Endothelial cell of umbilical vein (primary cell): ENCODE measurements at regions not wholly inside any gene's neighbourhood (a gene's known extent, or its start where the extent isn't known, plus 50 kb on each side); places are given as distances from the start of the nearest gene placed in this dataset.

Experiments
- BruUV-seq: library from RNA; stranded (reverse); fragments of 400-500 nt; replicated peaks from 2 replicates; lab custom pipeline; 2021; lab: Mats Ljungman, UMichigan
- CTCF ChIA-PET: fragments of 300-600, 350-600 bp; sonication (Branson Sonifier 250); formaldehyde crosslinking; loops from one replicate; lab custom pipeline; 2021; ENCODE audit warnings: antibody characterized with exemption, inconsistent platforms; lab: Charles Lee
- POLR2A ChIA-PET: fragments of 300-600, 350-600 bp; sonication (Branson Sonifier 250); formaldehyde crosslinking; loops from one replicate; lab custom pipeline; 2021; ENCODE audit warnings: antibody characterized with exemption, inconsistent platforms; lab: Charles Lee
- DNase-seq: peaks from one replicate; pipeline ENCODE4 v3.0.0-alpha.2; 2011; ENCODE audit warnings: low read depth, low spot score
- FAIRE-seq: peaks from 2 replicates; lab custom pipeline; 2011; peaks lifted over from hg19 to GRCh38; lab: Jason Lieb, UNC
- H2AFZ ChIP-seq: 2 replicates; pipeline ENCODE4 v1.6.0; 2012; ENCODE audit warnings: low read depth, low read length, control low read depth, inconsistent platforms
- H3K27ac ChIP-seq: 2 replicates; pipeline ENCODE4 v1.5.1; 2011; ENCODE audit warnings: low read depth, mild to moderate bottlenecking, control low read depth, low read length, moderate library complexity; ENCODE audit not compliant: insufficient read depth
- H3K27me3 ChIP-seq, 2 experiments: 2 replicates each; pipeline versions ENCODE4 v1.6.0 to v1.6.1; 2011; ENCODE audit warnings: low read length in 2 of 2, mixed read lengths in 1 of 2; ENCODE audit not compliant: control insufficient read depth in 2 of 2, insufficient read depth in 2 of 2
- H3K36me3 ChIP-seq, 2 experiments: 2 replicates in 1 of 2; 3 replicates in 1 of 2; pipeline ENCODE4 v1.5.1; 2011; ENCODE audit warnings: low read length in 2 of 2, mild to moderate bottlenecking in 1 of 2, moderate library complexity in 1 of 2; ENCODE audit not compliant: control insufficient read depth in 2 of 2, insufficient read depth in 2 of 2; ENCODE audit errors: extremely low read depth in 1 of 2
- H3K4me1 ChIP-seq: 3 replicates; pipeline ENCODE4 v1.5.1; 2011; ENCODE audit warnings: mild to moderate bottlenecking, low read length; ENCODE audit not compliant: control insufficient read depth, insufficient read depth; ENCODE audit errors: extremely low read depth
- H3K4me2 ChIP-seq: 2 replicates; pipeline ENCODE4 v1.6.1; 2011; ENCODE audit warnings: low read length, control low read depth, mixed read lengths; ENCODE audit not compliant: insufficient read depth
- H3K4me3 ChIP-seq, 3 experiments: fragments of 200-600 bp in 1 of 3; sonication (generic), shearing (Covaris generic) in 1 of 3; replicated peaks in 1 of 3; 2 replicates each; pipeline ENCODE4 v1.5.1; 2011 to 2016; ENCODE audit warnings: control low read depth in 3 of 3, low read length in 3 of 3, mild to moderate bottlenecking in 2 of 3, inconsistent platforms in 1 of 3, low read depth in 1 of 3, moderate library complexity in 1 of 3; ENCODE audit not compliant: insufficient read depth in 1 of 3
- H3K79me2 ChIP-seq: 2 replicates; pipeline ENCODE4 v1.6.0; 2012; ENCODE audit warnings: low read length, inconsistent platforms; ENCODE audit not compliant: control insufficient read depth, insufficient read depth
- H3K9ac ChIP-seq: replicated peaks from 2 replicates; pipeline ENCODE3; 2011; ENCODE audit warnings: low read length, control low read depth; ENCODE audit not compliant: insufficient read depth; ENCODE audit errors: extremely low read depth
- H3K9me1 ChIP-seq: replicated peaks from 3 replicates; pipeline ENCODE4 v1.6.0; 2011; ENCODE audit warnings: mild to moderate bottlenecking, low read length; ENCODE audit not compliant: control insufficient read depth, insufficient read depth; ENCODE audit errors: extremely low read depth
- H3K9me3 ChIP-seq: replicated peaks from 2 replicates; pipeline ENCODE4 v1.5.1; 2012; ENCODE audit warnings: low read length, inconsistent platforms; ENCODE audit not compliant: control insufficient read depth, insufficient read depth
- H4K20me1 ChIP-seq: replicated peaks from 2 replicates; pipeline ENCODE3; 2011; ENCODE audit warnings: mild to moderate bottlenecking, low read length; ENCODE audit not compliant: control insufficient read depth, insufficient read depth; ENCODE audit errors: extremely low read depth
- CTCF ChIP-seq, 2 donors: IDR thresholded peaks; 1 replicate in 1 of 2; 2 replicates in 1 of 2; pipeline ENCODE4 v1.5.1; 2011; ENCODE audit warnings: low read length in 2 of 2, mild to moderate bottlenecking in 2 of 2, moderate library complexity in 2 of 2, control low read depth in 1 of 2, inconsistent platforms in 1 of 2, low read depth in 1 of 2; ENCODE audit not compliant: insufficient read depth in 1 of 2; ENCODE audit errors: extremely low read depth in 1 of 2
- EZH2 ChIP-seq: IDR thresholded peaks from 2 replicates; pipeline ENCODE4 v1.6.1; 2012; ENCODE audit warnings: borderline replicate concordance, low read depth, mild to moderate bottlenecking, moderate library complexity, low read length, inconsistent platforms; ENCODE audit not compliant: severe bottlenecking
- FOS ChIP-seq: IDR thresholded peaks from 2 replicates; pipeline ENCODE4 v1.6.1; 2011; ENCODE audit warnings: mild to moderate bottlenecking, low read length, moderate library complexity, borderline replicate concordance; ENCODE audit not compliant: insufficient read depth
- GATA2 ChIP-seq: IDR thresholded peaks from 2 replicates; pipeline ENCODE4 v1.7.0; 2011; ENCODE audit warnings: low read depth, mild to moderate bottlenecking, moderate library complexity, mixed read lengths, low read length; ENCODE audit not compliant: insufficient read length, insufficient read depth
- JUN ChIP-seq: IDR thresholded peaks from 2 replicates; pipeline ENCODE4 v1.6.1; 2011; ENCODE audit warnings: borderline replicate concordance, low read depth; ENCODE audit not compliant: insufficient read length, insufficient read depth
- MAX ChIP-seq: IDR thresholded peaks from 2 replicates; pipeline ENCODE4 v1.6.1; 2011; ENCODE audit not compliant: insufficient read depth, insufficient read length
- MYC ChIP-seq: IDR thresholded peaks from one replicate; pipeline ENCODE4 v1.6.1; 2011; ENCODE audit warnings: mild to moderate bottlenecking, low read depth, low read length
- POLR2A ChIP-seq: IDR thresholded peaks from 2 replicates; pipeline ENCODE4 v1.6.1; 2012; ENCODE audit warnings: low read depth, mild to moderate bottlenecking, control low read depth, low read length
- POLR2AphosphoS5 ChIP-seq: IDR thresholded peaks from 2 replicates; pipeline ENCODE4 v1.6.1; 2012; ENCODE audit warnings: low read depth, mild to moderate bottlenecking, control low read depth, low read length, moderate library complexity; ENCODE audit not compliant: insufficient read depth
- dilution Hi-C: fragments of 300-500 bp; cut with MboI; formaldehyde crosslinking; loops from one replicate; pipeline ENCODE4 v1.15.0; 2019; ENCODE audit warnings: low sequenced_read_pairs; ENCODE audit not compliant: extremely low pct_ligation_motif_present
- intact Hi-C: fragments of 100-400 bp; cut with micrococcal nuclease; formaldehyde crosslinking; loops from one replicate; pipeline ENCODE4 v1.10.0; 2022

- H3K36me3 ChIP-seq, result no peaks in the 10 kb centered on the region
- H3K9ac ChIP-seq, result no peak overlapping the region
- no peak for FAIRE-seq
- H4K20me1 ChIP-seq, result no peaks in the 10 kb centered on the region
- no peaks in the 10 kb centered on the region for H3K9me3 ChIP-seq
- BruUV-seq, result no TSS peak
- no peak overlapping the region for H3K27ac ChIP-seq
- H2AFZ ChIP-seq, result no peak overlapping the region
- ChIA-PET POLR2A (no interaction called here), CTCF (interaction anchor here (1.3 kb wide), 1 partner anchor 561 kb away, joined by 4 read pairs; no protein-coding TSS in a partner anchor)
- TF ChIP-seq FOS (no peak), MYC (no peak), POLR2A (no peak), EZH2 (no peak), POLR2AphosphoS5 (no peak), GATA2 (no peak), MAX (no peak)
- no peaks in the 10 kb centered on the region for H3K27me3 ChIP-seq
- no peaks in the 10 kb centered on the region for H3K9me1 ChIP-seq
- H3K4me2 ChIP-seq, result no peak overlapping the region
- H3K4me3 ChIP-seq, result no peak overlapping the region
- DNase-seq, result no peak
- no peaks in the 10 kb centered on the region for H3K79me2 ChIP-seq
- dilution Hi-C loops, result no loop called here
- no peaks in the 10 kb centered on the region for H3K4me1 ChIP-seq
- intact Hi-C loops, result loop anchor here (5.0 kb wide), 2 partner anchors 440 to 650 kb away; no protein-coding TSS in a partner anchor
These were observed 425.9 kb upstream of the PROX1 start for GRCh38 chr1:213561870-213562269.

- DNase-seq (peak; percentile 51), FAIRE-seq (peak; percentile 55)
- dilution Hi-C loops, result no loop called here
- TF ChIP-seq JUN (no peak), CTCF (IDR thresholded peaks at IDR 0.05; ENCODE audit: extremely low read depth in 1 of 2, insufficient read depth in 1 of 2, low read depth in 1 of 2, low read length in 2 of 2) (peak; percentile 40 to 52)
- no peak overlapping the region for H3K9ac ChIP-seq
- H3K9me3 ChIP-seq, result no peaks in the 10 kb centered on the region
- H3K36me3 ChIP-seq, result no peaks in the 10 kb centered on the region
- H3K4me3 ChIP-seq, result no peak overlapping the region
- H3K27ac ChIP-seq, result no peak overlapping the region
- no TSS peak for BruUV-seq
- POLR2A ChIA-PET, result no interaction called here
- intact Hi-C loops, result loop anchor here (1.0 to 5.0 kb wide), 6 partner anchors 320 to 764 kb away; no protein-coding TSS in a partner anchor
- no peaks in the 10 kb centered on the region for H4K20me1 ChIP-seq
- no peaks in the 10 kb centered on the region for H3K27me3 ChIP-seq
- no peak overlapping the region for H3K4me2 ChIP-seq
- H3K79me2 ChIP-seq, result no peaks in the 10 kb centered on the region
- no peaks in the 10 kb centered on the region for H3K4me1 ChIP-seq
- no peaks in the 10 kb centered on the region for H3K9me1 ChIP-seq
- CTCF ChIA-PET, result interaction anchor here (0.7 to 1.8 kb wide), 7 partner anchors 320 to 765 kb away, joined by 3 to 13 read pairs (median 4); no protein-coding TSS in a partner anchor
- no peak overlapping the region for H2AFZ ChIP-seq
These were observed 423.5 kb upstream of the PROX1 start for GRCh38 chr1:213564215-213564659.
